ENCODE measurements at regions not wholly inside any gene's neighbourhood (a gene's known extent, or its start where the extent isn't known, plus 50 kb on each side); places are given as distances from the start of the nearest gene placed in this dataset.
A peak's percentile ranks its signal among the peaks of the same experiment; 100 is the strongest.

GRCh38 chr6:4644996-4645395 lies 131.2 kb upstream of the CDYL start:
- no peak overlapping the region for H2AK5ac ChIP-seq (ENCODE audit: low read length, severe bottlenecking)
- H3K4me2 ChIP-seq (ENCODE audit: low read length, poor library complexity, severe bottlenecking): no peak overlapping the region
- no peaks in the 10 kb centered on the region for H3K79me1 ChIP-seq (replicated peaks; ENCODE audit: low read length, poor library complexity, severe bottlenecking)
- peaks cover 0 to 3% of the 10 kb centered on the region in 2 experiments for H3K27me3 ChIP-seq (ENCODE audit: control insufficient read depth in 1 of 2, insufficient read depth in 1 of 2, low read length in 2 of 2)
- H3K36me3 ChIP-seq (ENCODE audit: control insufficient read depth in 1 of 2, insufficient read depth in 2 of 2, low read depth in 1 of 2, low read length in 2 of 2): no peaks in the 10 kb centered on the region
- DNase-seq: no peak
- no peak overlapping the region for H3K27ac ChIP-seq (ENCODE audit: low read length, poor library complexity, severe bottlenecking)
- H3K18ac ChIP-seq (ENCODE audit: low read depth in 1 of 2, low read length in 2 of 2): no peak overlapping the region
- no peak overlapping the region for H2BK5ac ChIP-seq (ENCODE audit: low read depth, low read length, poor library complexity, severe bottlenecking)
- H2BK120ac ChIP-seq (ENCODE audit: low read depth, low read length): no peak overlapping the region
- no peak overlapping the region for H3K9ac ChIP-seq (ENCODE audit: low read length)
- H3K4me3 ChIP-seq (ENCODE audit: insufficient read depth in 1 of 2, low read depth in 1 of 2, low read length in 2 of 2): no peak overlapping the region
- H4K8ac ChIP-seq (ENCODE audit: low read length): no peak overlapping the region
- no peak overlapping the region for H2AFZ ChIP-seq (ENCODE audit: low read depth, low read length)
- peaks cover 5% of the 10 kb centered on the region for H3K4me1 ChIP-seq (ENCODE audit: control insufficient read depth, insufficient read depth, low read depth, low read length)
- H3K23ac ChIP-seq (ENCODE audit: low read length in 2 of 2): no peak overlapping the region
- H2BK12ac ChIP-seq (ENCODE audit: low read length in 2 of 2): no peak overlapping the region
- no peaks in the 10 kb centered on the region for H3K9me3 ChIP-seq (ENCODE audit: control insufficient read depth, low read length)
- WGBS: 92% methylated on average over 2 of the region's 2 CpGs
- no peak overlapping the region for H2BK15ac ChIP-seq (ENCODE audit: low read depth, poor library complexity, severe bottlenecking)
- H4K91ac ChIP-seq (ENCODE audit: low read length): no peak overlapping the region
- no peak overlapping the region for H3K4ac ChIP-seq (ENCODE audit: low read depth in 1 of 2, low read length in 2 of 2)
- H3K14ac ChIP-seq (ENCODE audit: low read length in 2 of 2): no peak overlapping the region

DNA sequence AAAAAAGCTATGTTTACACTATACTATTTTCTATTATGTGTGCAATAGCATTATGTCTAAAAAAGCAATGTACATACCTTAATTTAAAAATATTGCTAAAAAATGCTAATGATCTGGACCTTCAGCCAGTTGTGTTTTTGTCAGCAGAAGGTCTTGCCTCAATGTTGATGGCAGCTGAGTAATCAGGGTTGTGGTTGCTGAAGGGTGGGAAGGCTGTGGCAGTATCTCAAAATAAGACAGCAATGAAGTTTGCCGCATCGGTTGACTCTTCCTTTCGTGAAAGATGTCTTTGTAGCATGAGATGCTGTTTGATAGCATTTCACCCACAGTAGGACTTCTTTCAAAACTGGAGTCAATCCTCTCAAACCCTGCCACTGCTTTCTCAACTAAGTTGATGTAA lies 134.7 kb upstream of the CDYL start:
- H3K4me3 ChIP-seq (ENCODE audit: insufficient read depth in 1 of 2, low read depth in 1 of 2, low read length in 2 of 2): no peak overlapping the region
- WGBS: 100% methylated on average over 2 of the region's 3 CpGs
- no peak overlapping the region for H3K4me2 ChIP-seq (ENCODE audit: low read length, poor library complexity, severe bottlenecking)

DNA sequence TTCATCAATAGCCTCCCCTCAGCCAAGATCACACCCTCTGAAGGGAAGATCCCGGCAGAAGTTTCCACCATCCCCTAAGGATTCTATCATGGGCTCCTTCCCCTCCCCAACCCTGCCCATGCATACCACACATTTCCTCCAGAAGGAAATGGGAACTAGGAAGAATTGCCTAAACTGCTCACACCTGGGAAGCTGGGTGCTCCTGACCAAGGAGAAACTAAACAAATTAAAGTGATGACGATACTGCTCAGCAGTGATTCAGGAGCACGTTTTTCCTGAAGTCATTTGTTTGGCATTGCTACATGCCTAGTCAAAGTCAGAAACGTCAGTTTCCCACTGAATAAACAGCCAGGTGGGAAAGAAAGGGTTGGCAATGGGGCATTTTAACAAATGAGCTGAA lies 136.1 kb upstream of the CDYL start:
- peak overlapping the region; percentile 18 for H2BK15ac ChIP-seq (ENCODE audit: low read depth, poor library complexity, severe bottlenecking)
- H2AFZ ChIP-seq (ENCODE audit: low read depth, low read length): no peak overlapping the region
- peak overlapping the region; percentile 31 for H3K9ac ChIP-seq (ENCODE audit: low read length)
- H3K4me1 ChIP-seq (ENCODE audit: control insufficient read depth, insufficient read depth, low read depth, low read length): no peaks in the 10 kb centered on the region
- H3K36me3 ChIP-seq (ENCODE audit: control insufficient read depth in 1 of 2, insufficient read depth in 2 of 2, low read depth in 1 of 2, low read length in 2 of 2): no peaks in the 10 kb centered on the region
- H3K4ac ChIP-seq (ENCODE audit: low read depth in 1 of 2, low read length in 2 of 2): no peak overlapping the region
- H3K4me3 ChIP-seq (ENCODE audit: insufficient read depth in 1 of 2, low read depth in 1 of 2, low read length in 2 of 2): no peak overlapping the region
- no peak overlapping the region for H2AK5ac ChIP-seq (ENCODE audit: low read length, severe bottlenecking)
- H2BK5ac ChIP-seq (ENCODE audit: low read depth, low read length, poor library complexity, severe bottlenecking): no peak overlapping the region
- peak; percentile 19 for DNase-seq
- no peak overlapping the region for H3K18ac ChIP-seq (ENCODE audit: low read depth in 1 of 2, low read length in 2 of 2)
- no peak overlapping the region for H3K23ac ChIP-seq (ENCODE audit: low read length in 2 of 2)
- H2BK12ac ChIP-seq (ENCODE audit: low read length in 2 of 2): no peak overlapping the region
- no peak overlapping the region for H4K91ac ChIP-seq (ENCODE audit: low read length)
- peaks cover 0 to 3% of the 10 kb centered on the region in 2 experiments for H3K27me3 ChIP-seq (ENCODE audit: control insufficient read depth in 1 of 2, insufficient read depth in 1 of 2, low read length in 2 of 2)
- 72% methylated on average over 4 of the region's 4 CpGs for WGBS
- no peaks in the 10 kb centered on the region for H3K79me1 ChIP-seq (replicated peaks; ENCODE audit: low read length, poor library complexity, severe bottlenecking)
- H4K8ac ChIP-seq (ENCODE audit: low read length): no peak overlapping the region
- H3K9me3 ChIP-seq (ENCODE audit: control insufficient read depth, low read length): no peaks in the 10 kb centered on the region
- H3K4me2 ChIP-seq (ENCODE audit: low read length, poor library complexity, severe bottlenecking): no peak overlapping the region
- H3K14ac ChIP-seq (ENCODE audit: low read length in 2 of 2): no peak overlapping the region
- H3K27ac ChIP-seq (ENCODE audit: low read length, poor library complexity, severe bottlenecking): no peak overlapping the region
- H2BK120ac ChIP-seq (ENCODE audit: low read depth, low read length): no peak overlapping the region

More for the DNA sequence above, 134.7 kb upstream of the CDYL start:
- no peak overlapping the region for H2BK120ac ChIP-seq (ENCODE audit: low read depth, low read length)
- H3K14ac ChIP-seq (ENCODE audit: low read length in 2 of 2): no peak overlapping the region
- no peak overlapping the region for H2BK15ac ChIP-seq (ENCODE audit: low read depth, poor library complexity, severe bottlenecking)
- H3K9ac ChIP-seq (ENCODE audit: low read length): no peak overlapping the region
- H3K4me1 ChIP-seq (ENCODE audit: control insufficient read depth, insufficient read depth, low read depth, low read length): no peaks in the 10 kb centered on the region
- no peaks in the 10 kb centered on the region for H3K9me3 ChIP-seq (ENCODE audit: control insufficient read depth, low read length)
- no peaks in the 10 kb centered on the region for H3K36me3 ChIP-seq (ENCODE audit: control insufficient read depth in 1 of 2, insufficient read depth in 2 of 2, low read depth in 1 of 2, low read length in 2 of 2)
- H3K4ac ChIP-seq (ENCODE audit: low read depth in 1 of 2, low read length in 2 of 2): no peak overlapping the region
- no peak overlapping the region for H2AK5ac ChIP-seq (ENCODE audit: low read length, severe bottlenecking)
- H4K91ac ChIP-seq (ENCODE audit: low read length): no peak overlapping the region
- no peak for DNase-seq
- H2BK12ac ChIP-seq (ENCODE audit: low read length in 2 of 2): no peak overlapping the region
- H2AFZ ChIP-seq (ENCODE audit: low read depth, low read length): no peak overlapping the region
- H3K27me3 ChIP-seq (ENCODE audit: control insufficient read depth in 1 of 2, insufficient read depth in 1 of 2, low read length in 2 of 2): peaks cover 0 to 3% of the 10 kb centered on the region in 2 experiments
- H4K8ac ChIP-seq (ENCODE audit: low read length): no peak overlapping the region
- H2BK5ac ChIP-seq (ENCODE audit: low read depth, low read length, poor library complexity, severe bottlenecking): no peak overlapping the region
- no peak overlapping the region for H3K23ac ChIP-seq (ENCODE audit: low read length in 2 of 2)
- H3K18ac ChIP-seq (ENCODE audit: low read depth in 1 of 2, low read length in 2 of 2): no peak overlapping the region
- H3K27ac ChIP-seq (ENCODE audit: low read length, poor library complexity, severe bottlenecking): no peak overlapping the region
- H3K79me1 ChIP-seq (replicated peaks; ENCODE audit: low read length, poor library complexity, severe bottlenecking): no peaks in the 10 kb centered on the region

DNA sequence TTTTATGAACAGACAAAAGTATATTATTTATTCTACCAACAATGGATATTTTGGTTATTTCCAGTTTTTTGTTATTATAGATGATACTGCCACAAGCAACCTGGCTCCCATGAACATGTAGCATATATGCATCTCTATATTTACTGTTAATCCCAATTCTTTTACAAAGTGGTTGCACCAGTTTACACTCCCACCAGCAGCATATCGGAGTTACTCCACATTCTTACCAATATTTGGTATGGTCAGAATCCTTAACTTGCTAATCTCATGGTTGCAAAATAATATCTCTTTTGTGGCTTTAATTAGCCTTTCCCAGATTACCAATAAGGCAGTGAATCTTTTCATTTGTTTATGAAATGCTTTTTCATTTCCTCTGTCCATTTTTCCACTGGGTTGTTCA lies 137.6 kb upstream of the CDYL start:
- no peaks in the 10 kb centered on the region for H3K4me1 ChIP-seq (ENCODE audit: control insufficient read depth, insufficient read depth, low read depth, low read length)
- 83% methylated on average over 1 of the region's 1 CpG for WGBS
- H4K91ac ChIP-seq (ENCODE audit: low read length): no peak overlapping the region
- H3K27ac ChIP-seq (ENCODE audit: low read length, poor library complexity, severe bottlenecking): no peak overlapping the region
- no peak overlapping the region for H2BK120ac ChIP-seq (ENCODE audit: low read depth, low read length)
- H3K18ac ChIP-seq (ENCODE audit: low read depth in 1 of 2, low read length in 2 of 2): no peak overlapping the region
- H2BK12ac ChIP-seq (ENCODE audit: low read length in 2 of 2): no peak overlapping the region
- no peak overlapping the region for H2BK5ac ChIP-seq (ENCODE audit: low read depth, low read length, poor library complexity, severe bottlenecking)
- H3K9ac ChIP-seq (ENCODE audit: low read length): no peak overlapping the region
- H3K79me1 ChIP-seq (replicated peaks; ENCODE audit: low read length, poor library complexity, severe bottlenecking): no peaks in the 10 kb centered on the region
- no peak overlapping the region for H4K8ac ChIP-seq (ENCODE audit: low read length)
- no peak overlapping the region for H3K14ac ChIP-seq (ENCODE audit: low read length in 2 of 2)
- H2AFZ ChIP-seq (ENCODE audit: low read depth, low read length): no peak overlapping the region
- H3K4me3 ChIP-seq (ENCODE audit: insufficient read depth in 1 of 2, low read depth in 1 of 2, low read length in 2 of 2): no peak overlapping the region
- H3K36me3 ChIP-seq (ENCODE audit: control insufficient read depth in 1 of 2, insufficient read depth in 2 of 2, low read depth in 1 of 2, low read length in 2 of 2): no peaks in the 10 kb centered on the region
- no peak overlapping the region for H2AK5ac ChIP-seq (ENCODE audit: low read length, severe bottlenecking)
- H3K9me3 ChIP-seq (ENCODE audit: control insufficient read depth, low read length): no peaks in the 10 kb centered on the region
- no peak overlapping the region for H3K4me2 ChIP-seq (ENCODE audit: low read length, poor library complexity, severe bottlenecking)
- no peak overlapping the region for H3K4ac ChIP-seq (ENCODE audit: low read depth in 1 of 2, low read length in 2 of 2)
- no peak overlapping the region for H3K23ac ChIP-seq (ENCODE audit: low read length in 2 of 2)
- H2BK15ac ChIP-seq (ENCODE audit: low read depth, poor library complexity, severe bottlenecking): no peak overlapping the region
- DNase-seq: no peak
- H3K27me3 ChIP-seq (ENCODE audit: control insufficient read depth in 1 of 2, insufficient read depth in 1 of 2, low read length in 2 of 2): peaks cover 0 to 3% of the 10 kb centered on the region in 2 experiments

Data from mesenchymal stem cell (in vitro differentiated cells and primary cell).